NCI-H2029 (cell line): ENCODE measurements at regions not wholly inside any gene's neighbourhood (a gene's known extent, or its start where the extent isn't known, plus 50 kb on each side); places are given as distances from the start of the nearest gene placed in this dataset.

Experiments
- DNase-seq: peaks from one replicate; lab custom pipeline; 2025; lab: John Stamatoyannopoulos, UW

DNA sequence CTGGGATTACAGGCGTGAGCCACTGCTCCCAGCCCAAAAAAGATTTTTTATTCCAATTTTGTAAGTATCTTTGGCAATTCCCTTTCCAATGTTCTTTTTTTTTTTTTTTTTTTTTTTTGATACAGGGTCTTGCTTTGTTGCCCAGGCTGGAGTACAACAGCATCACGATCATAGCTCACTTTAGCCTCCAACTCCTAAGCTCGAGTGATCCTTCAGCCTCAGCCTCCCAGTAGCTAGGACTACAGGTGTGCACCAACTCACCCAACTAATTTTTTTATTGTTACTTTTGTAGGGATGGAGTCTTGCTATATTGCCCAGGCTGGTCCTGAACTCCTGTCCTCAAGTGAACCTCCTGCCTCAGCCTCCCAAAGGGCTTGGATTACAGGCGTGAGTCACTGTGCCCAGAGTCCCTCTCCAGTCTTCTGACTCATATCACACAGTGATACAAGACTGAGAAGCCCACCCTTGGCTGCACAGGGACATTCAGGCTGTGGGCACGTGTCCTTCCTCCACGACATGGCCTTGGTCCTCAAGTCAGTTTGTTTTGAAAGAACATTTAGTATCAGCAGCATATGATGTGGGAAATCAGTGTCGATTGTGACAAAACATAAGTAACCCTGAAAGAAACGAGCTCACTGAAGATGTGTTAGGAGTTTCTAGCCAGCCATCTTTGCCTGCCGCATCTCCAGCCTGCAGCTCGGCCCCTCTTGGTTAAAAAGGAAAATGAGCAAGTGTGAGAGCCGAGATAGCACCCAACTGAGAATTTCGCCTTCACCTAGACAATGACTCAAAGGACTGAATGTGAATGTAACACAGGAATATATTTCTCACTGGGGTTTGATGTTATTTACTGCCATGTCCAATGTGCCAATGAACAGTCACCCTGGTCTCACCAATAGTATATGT is 175.5 kb downstream of the MN1 start:
- DNase-seq = no peak

DNA sequence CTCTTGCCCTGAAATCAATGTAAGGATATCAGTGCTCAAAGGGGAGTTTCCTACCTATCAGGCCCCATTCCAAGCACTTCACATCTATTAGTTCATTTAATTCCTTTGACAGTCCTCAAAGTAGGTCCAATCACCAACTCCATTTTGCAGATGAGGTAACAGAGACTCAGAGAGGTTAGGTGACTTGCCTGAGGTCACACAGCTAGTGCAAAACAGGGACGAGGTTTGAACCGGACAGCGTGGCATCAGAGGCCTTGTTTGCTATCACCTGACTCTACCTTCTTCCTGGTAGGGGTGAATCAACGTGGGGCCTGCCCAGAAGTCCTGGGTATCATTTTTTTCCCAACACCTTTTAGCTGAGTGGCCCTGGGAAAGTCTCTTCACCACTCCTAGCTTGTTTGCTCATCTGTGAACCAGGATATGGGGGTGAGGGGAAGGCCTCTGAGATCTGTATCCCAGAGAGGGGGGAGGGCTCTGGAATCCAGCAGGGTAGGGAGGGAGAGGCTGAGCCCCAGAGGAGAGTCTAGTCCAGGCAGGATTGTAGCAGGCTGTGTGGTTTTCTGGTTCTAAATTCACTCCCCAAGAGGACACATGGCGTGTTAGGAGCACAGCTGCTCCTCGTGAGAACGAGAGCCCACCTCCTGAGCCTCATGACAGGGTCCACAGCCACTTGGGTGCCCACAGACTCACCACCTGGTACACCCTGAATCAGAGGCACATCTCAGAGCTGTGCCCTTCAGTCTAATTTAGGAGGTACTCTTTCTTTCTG is 174.7 kb downstream of the MN1 start:
- no peak for DNase-seq

DNA sequence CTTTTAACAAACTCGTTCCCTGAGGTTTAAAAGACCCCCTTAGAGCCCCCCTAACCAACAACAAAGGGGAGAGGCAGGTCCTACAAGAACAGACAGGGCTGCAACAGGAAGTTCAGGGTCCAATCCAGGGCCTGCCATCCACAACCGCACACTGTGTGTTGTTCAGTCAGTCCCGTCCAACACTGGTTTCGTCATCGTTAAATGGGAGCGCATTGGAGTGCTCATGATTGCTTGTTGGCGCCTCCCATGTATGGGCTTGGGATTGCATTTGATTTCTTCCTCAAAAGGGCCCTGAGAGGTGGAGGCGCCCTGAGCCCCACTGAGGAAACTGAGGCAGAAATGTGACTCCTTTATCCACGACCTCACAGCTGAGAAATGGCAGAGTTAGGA is 174.1 kb downstream of the MN1 start:
- DNase-seq = no peak

DNA sequence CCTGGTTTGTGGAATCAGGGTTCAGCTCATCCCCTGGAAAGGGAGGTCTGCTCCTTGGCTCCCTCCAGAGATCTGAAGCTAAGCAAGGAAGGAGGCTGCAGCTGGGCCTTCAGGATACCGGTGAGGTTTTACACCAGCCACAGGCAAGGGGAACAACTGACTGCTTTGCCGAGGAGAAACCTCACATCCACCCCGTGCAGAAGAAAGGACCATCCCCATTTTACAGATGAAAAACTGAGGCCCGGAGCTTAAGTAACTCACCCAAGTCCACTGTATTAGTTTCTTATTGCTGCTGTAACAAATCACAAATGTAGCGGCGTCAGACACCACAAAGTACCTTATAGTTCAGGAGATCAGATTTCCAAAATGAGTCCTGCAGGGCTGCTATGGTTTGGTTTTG is 173.7 kb downstream of the MN1 start:
- no peak for DNase-seq

DNA sequence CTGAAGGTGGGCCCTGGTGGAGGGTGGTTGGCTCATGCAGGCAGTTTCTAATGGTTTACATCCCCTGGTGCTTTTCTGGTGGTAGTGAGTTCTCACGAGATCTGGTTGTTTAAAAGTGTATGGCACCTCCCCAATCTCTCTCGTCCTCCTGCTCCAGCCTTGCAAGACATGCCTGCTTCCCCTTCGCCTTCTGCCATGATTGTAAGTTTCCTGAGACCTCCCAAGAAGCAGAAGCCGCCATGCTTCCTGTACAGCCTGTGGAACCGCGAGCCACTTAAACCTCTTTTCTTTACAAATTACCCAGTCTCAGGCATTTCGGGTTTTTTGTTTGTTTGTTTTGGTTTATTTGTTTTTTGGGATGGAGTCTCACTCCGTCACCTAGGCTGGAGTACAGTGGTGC is 173.2 kb downstream of the MN1 start:
- no peak for DNase-seq

DNA sequence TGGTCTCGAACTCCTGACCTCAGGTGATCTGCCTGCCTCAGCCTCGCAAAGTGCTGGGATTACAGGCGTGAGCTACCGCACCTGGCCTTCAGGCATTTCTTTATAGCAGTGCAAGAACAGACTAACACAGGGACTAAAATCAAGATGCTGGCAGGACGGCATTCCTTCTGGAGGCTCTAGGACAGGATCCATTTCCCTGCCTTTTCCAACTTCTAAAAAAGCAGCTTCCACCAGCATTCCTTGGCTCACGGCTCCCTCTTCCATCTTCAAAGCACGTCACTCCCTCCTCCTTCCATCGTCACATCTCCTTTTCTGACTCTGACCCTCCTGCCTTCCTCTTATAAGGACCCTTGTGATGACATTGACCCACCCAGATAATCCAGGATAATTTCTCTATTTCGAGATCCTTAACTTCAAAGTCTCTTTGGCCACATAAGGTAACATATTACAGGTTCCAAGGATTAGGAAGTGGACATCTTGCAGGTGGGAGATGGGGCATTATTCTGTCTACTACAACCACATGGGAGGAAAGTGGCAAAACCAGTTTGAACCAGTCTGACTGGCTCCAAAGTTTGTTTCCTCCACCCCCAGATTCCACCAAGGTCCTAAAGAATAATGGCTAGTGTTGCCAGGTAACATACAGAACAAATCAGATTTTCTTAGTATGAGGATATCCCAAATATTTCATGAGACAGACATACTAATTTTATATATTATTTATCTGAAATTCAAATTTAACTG is 172.5 kb downstream of the MN1 start:
- DNase-seq = no peak

GRCh38 chr22:27629908-27630673 is 171.5 kb downstream of the MN1 start:
- DNase-seq = no peak

GRCh38 chr22:27630754-27631153 is 170.8 kb downstream of the MN1 start:
- no peak for DNase-seq

- DNase-seq = no peak
Measured at GRCh38 chr22:27631641-27632040, 169.9 kb downstream of the MN1 start.

GRCh38 chr22:27632451-27633295 is 168.9 kb downstream of the MN1 start:
- DNase-seq = no peak

- DNase-seq = no peak
Measured at GRCh38 chr22:27633296-27633871, 168.2 kb downstream of the MN1 start.

DNA sequence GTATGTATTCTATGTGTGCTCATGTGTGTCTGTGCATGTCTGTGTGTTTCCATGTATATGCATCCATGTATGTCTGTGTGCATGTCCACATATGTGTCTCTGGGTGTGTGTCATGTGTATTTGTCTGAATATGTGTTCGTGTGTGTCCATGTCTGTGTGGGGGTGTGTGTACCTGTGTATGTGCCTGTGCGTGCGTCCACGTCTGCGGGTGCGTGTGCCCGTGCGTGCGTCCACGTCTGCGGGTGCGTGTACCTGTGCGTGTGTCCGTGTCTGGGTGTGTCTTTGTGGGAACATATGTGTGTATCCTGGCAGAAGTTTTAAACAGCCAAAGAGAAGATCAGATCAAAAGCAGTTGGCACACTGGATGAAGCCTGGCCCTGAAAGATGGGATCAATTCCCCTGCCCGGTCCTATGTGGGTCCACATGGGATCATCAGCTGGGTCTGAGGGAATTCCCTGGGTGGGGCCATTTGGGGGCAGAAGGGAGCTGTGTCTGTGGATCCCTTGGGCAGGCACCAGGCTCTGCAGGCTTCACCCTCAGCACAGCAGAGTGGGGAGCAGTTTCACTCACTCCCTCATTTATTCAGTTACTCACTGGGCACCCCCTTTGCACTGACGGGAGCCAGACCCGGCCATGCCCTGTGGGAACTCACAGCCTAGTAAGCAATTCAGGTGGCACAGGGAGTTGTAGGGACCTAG is 167.4 kb downstream of the MN1 start:
- no peak for DNase-seq

DNA sequence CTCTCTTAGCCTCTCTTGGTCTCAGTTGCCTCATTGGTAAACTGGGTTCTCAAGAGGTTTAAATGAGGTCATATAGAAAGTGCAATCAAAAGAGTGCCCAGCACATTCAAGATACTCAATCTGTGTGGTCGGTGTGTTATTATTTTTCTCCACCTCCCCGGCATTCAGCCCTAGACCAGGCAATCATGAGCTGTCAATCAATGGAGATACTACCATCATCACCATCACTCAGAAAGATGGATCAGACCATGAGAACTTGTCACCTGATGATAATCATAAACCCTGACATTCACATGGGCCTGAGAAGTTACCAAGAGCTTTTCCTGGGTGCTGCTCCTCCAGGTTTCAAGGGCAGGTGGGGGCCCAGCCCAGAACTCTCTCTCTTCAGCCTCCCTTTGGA is 166.1 kb downstream of the MN1 start:
- DNase-seq = no peak

GRCh38 chr22:27635852-27636251 is 165.7 kb downstream of the MN1 start:
- no peak for DNase-seq

DNA sequence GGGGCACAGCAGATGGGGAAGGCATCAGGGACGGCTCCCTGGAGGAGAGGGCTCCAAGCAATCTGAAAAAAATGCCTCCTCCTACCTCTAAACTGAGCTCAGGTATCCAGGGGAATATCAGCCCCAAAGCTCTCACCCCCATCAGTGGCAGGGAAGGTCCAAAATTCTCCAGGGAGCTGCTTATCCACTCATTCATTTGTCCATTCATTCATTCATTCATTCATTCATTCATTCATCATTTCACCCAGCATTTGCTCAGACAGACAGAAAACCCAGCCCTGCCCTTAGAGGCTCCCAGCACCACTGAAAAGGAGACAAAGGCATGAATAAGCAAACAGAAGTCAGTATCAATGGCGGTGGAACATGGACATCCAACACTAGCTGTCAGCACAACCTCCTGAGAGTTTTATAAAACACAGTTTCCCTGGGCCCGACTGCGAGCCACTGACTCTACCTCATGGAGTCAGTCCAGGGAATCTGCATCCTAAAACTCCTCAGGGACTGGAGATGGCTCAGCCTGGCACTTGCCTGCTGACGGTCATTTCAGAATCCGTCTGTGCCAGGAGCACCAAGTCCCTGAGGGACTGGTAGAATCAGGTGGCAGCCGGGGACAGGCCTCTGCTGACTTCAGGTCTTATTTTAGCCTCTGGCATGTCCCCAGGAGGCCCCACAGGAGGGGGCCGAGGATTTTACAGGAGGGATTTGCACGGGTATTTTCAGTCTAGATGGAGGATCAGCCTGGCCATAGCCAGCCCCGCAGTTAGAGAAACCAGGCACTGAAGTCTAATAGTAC is 164.6 kb downstream of the MN1 start:
- no peak for DNase-seq

DNA sequence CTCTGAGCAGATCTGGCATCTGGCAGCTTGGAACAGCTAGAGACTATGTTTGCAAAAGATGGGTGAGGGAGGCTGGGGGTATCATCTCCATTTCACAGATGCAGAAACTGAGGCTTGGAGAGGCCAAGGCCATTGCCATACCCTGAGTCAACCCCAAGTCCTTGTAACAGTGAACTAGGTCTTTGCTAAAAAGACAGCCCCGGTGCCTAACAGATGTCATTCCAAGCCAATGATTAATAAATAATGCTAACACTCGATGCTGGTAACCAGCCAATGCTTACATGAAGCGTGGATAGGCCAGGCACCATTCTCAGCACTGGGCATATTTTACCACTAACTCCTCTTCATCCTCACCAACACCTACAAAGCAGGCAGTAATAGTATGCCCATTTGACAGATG is 164.0 kb downstream of the MN1 start:
- no peak for DNase-seq

DNA sequence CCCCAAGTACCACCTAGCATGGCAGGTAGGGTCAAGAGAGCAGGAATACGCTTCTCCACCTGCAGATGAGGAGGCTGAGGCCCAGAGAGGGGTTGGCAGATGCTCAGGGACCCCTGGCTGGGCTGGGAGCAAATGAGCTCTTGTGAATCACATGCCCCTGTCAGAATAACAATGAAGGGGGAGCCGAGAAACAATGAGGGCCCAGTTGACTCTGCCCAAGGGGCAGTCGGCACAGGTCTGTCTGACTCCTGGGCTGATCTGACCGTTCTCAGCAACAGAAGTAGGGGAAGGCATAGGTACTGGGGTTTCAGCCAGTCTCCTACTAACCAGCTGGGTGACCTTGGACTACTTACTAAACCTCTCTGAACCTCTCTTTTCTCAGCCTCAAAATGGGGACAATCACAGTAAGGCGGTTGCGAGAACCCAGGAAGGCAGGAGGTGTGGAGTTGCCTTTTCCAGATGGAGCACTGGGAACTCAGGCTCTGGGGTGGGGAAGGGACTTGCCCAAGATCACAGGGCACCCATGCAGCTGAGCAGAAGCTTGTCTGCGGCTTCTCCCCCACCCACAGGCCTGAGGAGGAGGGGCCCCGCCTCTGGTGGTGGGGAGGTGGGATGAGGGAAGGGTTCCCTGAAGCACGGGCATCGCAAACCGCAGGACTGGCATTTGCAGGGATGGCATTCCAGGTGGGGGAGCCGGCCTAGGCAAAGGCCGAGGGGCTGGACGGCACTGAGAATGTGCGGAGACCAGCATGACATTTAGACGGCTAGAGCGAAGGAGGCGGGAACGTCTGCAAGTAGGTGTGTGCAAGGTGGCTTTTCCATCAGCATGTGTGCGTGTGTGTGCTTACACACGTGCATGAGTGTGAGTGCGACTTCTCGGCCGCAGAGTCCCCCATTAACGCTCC is 163.0 kb downstream of the MN1 start:
- DNase-seq = no peak
